OCI-LY7 (cell line): ENCODE measurements at regions not wholly inside any gene's neighbourhood (a gene's known extent, or its start where the extent isn't known, plus 50 kb on each side); places are given as distances from the start of the nearest gene placed in this dataset.

Experiments used
- CTCF ChIP-seq: fragments of 200-600 bp; sonication (generic); conservative IDR thresholded peaks from 2 replicates; pipeline ENCODE4 v1.5.1; 2014; ENCODE audit warnings: mild to moderate bottlenecking, antibody characterized with exemption, low read length, moderate library complexity, mixed read lengths
- EZH2phosphoT487 ChIP-seq: fragments of 200-600 bp; sonication (generic); IDR thresholded peaks from 2 replicates; pipeline ENCODE4 v1.6.1; 2018; ENCODE audit warnings: low read depth, borderline replicate concordance, mild to moderate bottlenecking, mixed run types, antibody characterized with exemption, low read length, moderate library complexity, mixed read lengths

GRCh38 chr20:6347916-6348315 is 225.1 kb upstream of the FERMT1 start:
- TF ChIP-seq CTCF (no peak), EZH2phosphoT487 (no peak)
